SH-SY5Y (cell line): ENCODE measurements at regions not wholly inside any gene's neighbourhood (a gene's known extent, or its start where the extent isn't known, plus 50 kb on each side); places are given as distances from the start of the nearest gene placed in this dataset.

Source experiments
- GATA2 ChIP-seq: IDR thresholded peaks from 2 replicates; pipeline ENCODE4 v1.6.1; 2011; ENCODE audit warnings: mild to moderate bottlenecking, low read depth, low read length
- GATA3 ChIP-seq: IDR thresholded peaks from 2 replicates; pipeline ENCODE4 v1.6.1; 2011; ENCODE audit warnings: low read depth, mild to moderate bottlenecking, low read length, moderate library complexity

- TF ChIP-seq GATA2 (no peak), GATA3 (no peak)
These were observed 68.3 kb upstream of the KCNAB1 start for GRCh38 chr3:156052115-156052514.
